ENCODE measurements at regions not wholly inside any gene's neighbourhood (a gene's known extent, or its start where the extent isn't known, plus 50 kb on each side); places are given as distances from the start of the nearest gene placed in this dataset.

DNA sequence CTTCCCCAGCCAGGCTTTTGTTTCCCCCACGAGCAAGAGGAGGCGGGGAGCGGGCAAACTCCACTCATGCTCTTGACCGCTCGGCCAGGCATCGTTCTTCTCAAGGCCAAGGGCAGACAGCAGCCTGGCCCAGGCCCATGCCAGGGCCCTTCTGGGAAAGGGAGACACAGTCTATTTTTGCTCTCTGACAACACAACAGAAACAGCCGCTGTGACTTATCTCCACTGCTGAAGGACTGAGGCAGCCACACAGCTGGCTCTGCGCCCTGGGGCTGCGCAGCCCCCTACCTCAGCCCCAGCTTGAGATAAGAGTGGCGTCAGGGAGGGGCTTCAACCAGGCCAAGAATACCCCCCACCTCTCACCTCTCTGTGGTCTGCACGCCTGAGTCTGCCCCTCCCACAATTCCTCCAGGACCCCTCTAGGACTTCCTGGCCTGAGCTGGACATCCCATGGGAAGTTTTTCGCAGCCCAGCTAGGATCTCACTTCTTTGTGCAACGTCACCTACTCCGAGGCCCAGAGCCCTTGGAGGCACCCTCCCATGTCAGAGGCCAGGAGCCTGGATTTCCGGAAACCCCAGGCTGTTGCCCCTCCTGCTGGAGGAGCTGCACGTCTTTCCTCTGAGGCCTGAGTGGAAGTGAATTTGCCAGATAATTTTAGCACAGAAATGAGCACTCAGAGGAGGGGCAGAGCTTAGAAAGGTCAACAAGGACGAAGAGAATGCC is 118.9 kb upstream of the OTOS start (continued):
- TF ChIP-seq CBX8 (IDR thresholded peaks at IDR 0.05; ENCODE audit: borderline replicate concordance, low read depth, low read length) (no peak), CHD1 (IDR thresholded peaks at IDR 0.05; ENCODE audit: low read depth, low read length) (no peak)

All from H1 (cell line).